ENCODE measurements at regions not wholly inside any gene's neighbourhood (a gene's known extent, or its start where the extent isn't known, plus 50 kb on each side); places are given as distances from the start of the nearest gene placed in this dataset.
"Not testable (repeated sequence)": the region's sequence is repeated elsewhere in the genome, so short reads cannot be mapped to it uniquely, and the experiment has no call there.

- TF ChIP-seq CTCF (conservative IDR thresholded peaks at IDR 0.05 in 1 of 2, IDR thresholded peaks at IDR 0.05 in 1 of 2; ENCODE audit: low read depth in 1 of 2, low read length in 2 of 2); EZH2 (IDR thresholded peaks at IDR 0.05; ENCODE audit: low read length, missing control alignments): not testable (repeated sequence)
These were observed 1049.8 kb downstream of the PLOD2 start for GRCh38 chr3:145111141-145111540.
